SK-N-SH (cell line): ENCODE measurements at regions not wholly inside any gene's neighbourhood (a gene's known extent, or its start where the extent isn't known, plus 50 kb on each side); places are given as distances from the start of the nearest gene placed in this dataset.

ENCODE experiments used
- CTCF ChIA-PET: fragments of 300-600, 350-600 bp; formaldehyde crosslinking; extraction: SDS; loops from one replicate; lab custom pipeline; 2021; lab: Yijun Ruan, JAX
- POLR2A ChIA-PET: fragments of 350-600 bp; sonication (Branson Sonifier 250); formaldehyde crosslinking; extraction: SDS; loops from one replicate; lab custom pipeline; 2020; ENCODE audit warnings: antibody characterized with exemption, inconsistent platforms; lab: Yijun Ruan, JAX
- DNase-seq: peaks from one replicate; pipeline ENCODE4 v3.0.0; 2012
- H2AFZ ChIP-seq: fragments of 200-600 bp; sonication (generic); 2 replicates; pipeline ENCODE4 v1.8.1; 2016; ENCODE audit warnings: antibody characterized with exemption, mild to moderate bottlenecking, low read depth
- H3F3A ChIP-seq: fragments of 200-600 bp; sonication (generic); replicated peaks from 2 replicates; pipeline ENCODE3; 2016; ENCODE audit warnings: antibody characterized with exemption, mild to moderate bottlenecking; ENCODE audit not compliant: insufficient read depth
- H3K27ac ChIP-seq, 2 experiments: fragments of 200-500 bp in 1 of 2; fragments of 200-600 bp in 1 of 2; sonication (Bioruptor generic) in 1 of 2; sonication (generic), shearing (Covaris generic) in 1 of 2; 2 replicates each; pipeline versions ENCODE4 v1.5.1 to v1.6.1; 2014 to 2016; ENCODE audit warnings: low read depth in 2 of 2, inconsistent platforms in 1 of 2, low read length in 1 of 2, mild to moderate bottlenecking in 1 of 2, mixed read lengths in 1 of 2
- H3K27me3 ChIP-seq: fragments of 200-600 bp; sonication (generic), shearing (Covaris generic); 2 replicates; pipeline ENCODE4 v1.6.1; 2016; ENCODE audit warnings: mixed run types; ENCODE audit not compliant: insufficient read depth
- H3K36me3 ChIP-seq, 2 experiments: fragments of 200-500 bp in 1 of 2; fragments of 200-600 bp in 1 of 2; sonication (Bioruptor generic) in 1 of 2; sonication (generic) in 1 of 2; replicated peaks in 1 of 2; 2 replicates each; pipeline versions ENCODE3 to v1.5.1; 2014 to 2016; ENCODE audit warnings: low read length in 1 of 2, mild to moderate bottlenecking in 1 of 2; ENCODE audit not compliant: insufficient read depth in 2 of 2, control insufficient read depth in 1 of 2
- H3K4me1 ChIP-seq, 2 experiments: fragments of 200-500 bp in 1 of 2; fragments of 200-600 bp in 1 of 2; sonication (Bioruptor generic) in 1 of 2; sonication (generic), shearing (Covaris generic) in 1 of 2; 2 replicates each; pipeline versions ENCODE4 v1.5.1 to v1.6.1; 2014 to 2016; ENCODE audit warnings: low read depth in 1 of 2, low read length in 1 of 2, mixed run types in 1 of 2; ENCODE audit not compliant: insufficient read depth in 2 of 2, control insufficient read depth in 1 of 2
- H3K4me2 ChIP-seq: fragments of 200-600 bp; sonication (generic), shearing (Covaris generic); 2 replicates; pipeline ENCODE4 v1.6.1; 2017; ENCODE audit warnings: mixed run types
- H3K4me3 ChIP-seq, 2 experiments: fragments of 200-500 bp in 1 of 2; fragments of 200-600 bp in 1 of 2; sonication (Bioruptor generic) in 1 of 2; sonication (generic), shearing (Covaris generic) in 1 of 2; 2 replicates each; pipeline versions ENCODE4 v1.5.1 to v1.8.1; 2014 to 2016; ENCODE audit warnings: low read depth in 2 of 2, inconsistent platforms in 1 of 2, low read length in 1 of 2, mild to moderate bottlenecking in 1 of 2, mixed read lengths in 1 of 2, moderate library complexity in 1 of 2
- H3K79me2 ChIP-seq: fragments of 200-600 bp; sonication (generic); 2 replicates; pipeline ENCODE4 v1.8.1; 2017; ENCODE audit warnings: mild to moderate bottlenecking; ENCODE audit not compliant: insufficient read depth
- H3K9ac ChIP-seq: fragments of 200-600 bp; sonication (generic); 2 replicates; pipeline ENCODE4 v1.6.1; 2017; ENCODE audit warnings: mixed run types
- H3K9me2 ChIP-seq: fragments of 200-600 bp; sonication (generic); 2 replicates; pipeline ENCODE4 v1.6.1; 2017; ENCODE audit warnings: mixed run types
- H3K9me3 ChIP-seq: fragments of 200-600 bp; sonication (generic); 2 replicates; pipeline ENCODE4 v1.6.1; 2017; ENCODE audit warnings: mixed run types, mild to moderate bottlenecking, moderate library complexity
- H4K20me1 ChIP-seq: fragments of 200-600 bp; sonication (generic); 2 replicates; pipeline ENCODE4 v1.6.1; 2017; ENCODE audit warnings: mild to moderate bottlenecking, mixed run types; ENCODE audit not compliant: insufficient read depth
- CHD2 ChIP-seq: fragments of 150-350 bp; IDR thresholded peaks from 2 replicates; pipeline ENCODE4 v1.6.1; 2018; ENCODE audit warnings: low read length; ENCODE audit not compliant: partially characterized antibody
- EP300 ChIP-seq, 2 experiments: IDR thresholded peaks; 2 replicates each; pipeline versions ENCODE4 v1.4.0 to v1.6.1; 2012; ENCODE audit warnings: borderline replicate concordance in 1 of 2, low read depth in 1 of 2, low read length in 1 of 2
- EZH2phosphoT487 ChIP-seq: fragments of 200-600 bp; sonication (generic); IDR thresholded peaks from 2 replicates; pipeline ENCODE4 v1.6.1; 2017; ENCODE audit warnings: low read depth, mixed run types, mild to moderate bottlenecking, antibody characterized with exemption, moderate library complexity, borderline replicate concordance
- FOSL2 ChIP-seq: IDR thresholded peaks from 2 replicates; pipeline ENCODE4 v1.4.0; 2012; ENCODE audit warnings: low read depth, mild to moderate bottlenecking, moderate library complexity, borderline replicate concordance
- FOXM1 ChIP-seq: IDR thresholded peaks from 2 replicates; pipeline ENCODE4 v1.4.0; 2012; ENCODE audit warnings: low read depth, mild to moderate bottlenecking
- GABPA ChIP-seq: IDR thresholded peaks from 2 replicates; pipeline ENCODE4 v1.4.0; 2012; ENCODE audit warnings: low read depth, mild to moderate bottlenecking
- IRF3 ChIP-seq: fragments of 150-350 bp; IDR thresholded peaks from 2 replicates; pipeline ENCODE4 v1.6.1; 2016; ENCODE audit warnings: mild to moderate bottlenecking, low read depth, low read length
- JUND ChIP-seq: IDR thresholded peaks from 2 replicates; pipeline ENCODE4 v1.4.0; 2012
- MAX ChIP-seq: IDR thresholded peaks from 2 replicates; pipeline ENCODE4 v1.4.0; 2012; ENCODE audit warnings: low read depth
- MEF2A ChIP-seq: IDR thresholded peaks from 2 replicates; pipeline ENCODE4 v1.4.0; 2012; ENCODE audit warnings: low read depth, borderline replicate concordance
- MXI1 ChIP-seq: IDR thresholded peaks from 2 replicates; pipeline ENCODE4 v1.6.1; 2012; ENCODE audit warnings: mild to moderate bottlenecking, low read depth, low read length, improper control_type of control experiment
- PBX3 ChIP-seq: IDR thresholded peaks from 2 replicates; pipeline ENCODE4; 2012
- POLR2AphosphoS5 ChIP-seq: IDR thresholded peaks from 2 replicates; pipeline ENCODE4 v1.6.1; 2012; ENCODE audit warnings: low read depth, low read length
- RAD21 ChIP-seq: IDR thresholded peaks from 2 replicates; pipeline ENCODE4 v1.6.1; 2012; ENCODE audit warnings: mild to moderate bottlenecking, low read length
- RCOR1 ChIP-seq: fragments of 150-350 bp; IDR thresholded peaks from 2 replicates; pipeline ENCODE4 v1.6.1; 2017; ENCODE audit warnings: antibody characterized with exemption, low read length
- RFX5 ChIP-seq: IDR thresholded peaks from 2 replicates; pipeline ENCODE4 v1.6.1; 2012; ENCODE audit warnings: mild to moderate bottlenecking, improper control_type of control experiment, low read length
- RXRA ChIP-seq: IDR thresholded peaks from 2 replicates; pipeline ENCODE4 v1.4.0; 2012; ENCODE audit warnings: low read depth, mild to moderate bottlenecking, borderline replicate concordance
- SIN3A ChIP-seq: IDR thresholded peaks from 2 replicates; pipeline ENCODE4 v1.6.1; 2012; ENCODE audit warnings: low read depth, mild to moderate bottlenecking, low read length, moderate library complexity, borderline replicate concordance
- TAF1 ChIP-seq: IDR thresholded peaks from 2 replicates; pipeline ENCODE4 v1.6.1; 2012; ENCODE audit warnings: low read depth, mild to moderate bottlenecking, low read length, moderate library complexity, borderline replicate concordance
- TCF12 ChIP-seq: IDR thresholded peaks from 2 replicates; pipeline ENCODE4 v1.4.0; 2012
- TEAD4 ChIP-seq: IDR thresholded peaks from 2 replicates; pipeline ENCODE4 v1.4.0; 2012; ENCODE audit warnings: mild to moderate bottlenecking, borderline replicate concordance; ENCODE audit not compliant: insufficient read depth
- USF1 ChIP-seq: IDR thresholded peaks from 2 replicates; pipeline ENCODE4 v1.4.0; 2012; ENCODE audit warnings: low read depth, borderline replicate concordance
- YY1 ChIP-seq: IDR thresholded peaks from 2 replicates; pipeline ENCODE4 v1.4.0; 2012; ENCODE audit warnings: low read depth, mild to moderate bottlenecking
- WGBS: methylation state at CpG from one replicate; pipeline ENCODE4 v1.1.6; 2017; ENCODE audit warnings: low lambda C conversion rate; 5-methylcytosine and 5-hydroxymethylcytosine counted together

GRCh38 chr6:90913266-90913960 lies 326.5 kb upstream of the MAP3K7 start:
- no peak overlapping the region for H3K4me2 ChIP-seq
- no peaks in the 10 kb centered on the region for H3K9me3 ChIP-seq
- ChIA-PET POLR2A (no interaction called here), CTCF (interaction anchor here (0.6 to 0.9 kb wide), 2 partner anchors 13 to 18 kb away, joined by 3 read pairs; no protein-coding TSS in a partner anchor)
- DNase-seq = no peak
- WGBS = 14% methylated on average over 2 of the region's 2 CpGs
- H3K9ac ChIP-seq = no peak overlapping the region
- no peak overlapping the region for H2AFZ ChIP-seq
- no peaks in the 10 kb centered on the region for H3K4me1 ChIP-seq
- H4K20me1 ChIP-seq = no peaks in the 10 kb centered on the region
- H3K27me3 ChIP-seq = no peaks in the 10 kb centered on the region
- no peak for TF ChIP-seq RFX5
- no peak for TF ChIP-seq PBX3
- TF ChIP-seq EZH2phosphoT487 = no peak
- no peak for TF ChIP-seq SIN3A
- TF ChIP-seq YY1 = no peak
- no peak for TF ChIP-seq MEF2A
- TF ChIP-seq CHD2 = no peak
- no peak for TF ChIP-seq TEAD4
- TF ChIP-seq RXRA = no peak
- H3K27ac ChIP-seq = no peak overlapping the region
- no peak overlapping the region for H3K4me3 ChIP-seq
- H3F3A ChIP-seq = no peaks in the 10 kb centered on the region
- H3K9me2 ChIP-seq = no peaks in the 10 kb centered on the region
- no peaks in the 10 kb centered on the region for H3K36me3 ChIP-seq
- no peaks in the 10 kb centered on the region for H3K79me2 ChIP-seq

GRCh38 chr6:90911642-90912041 lies 324.8 kb upstream of the MAP3K7 start:
- H3K27ac ChIP-seq = no peak overlapping the region
- H4K20me1 ChIP-seq = no peaks in the 10 kb centered on the region
- H3K27me3 ChIP-seq = no peaks in the 10 kb centered on the region
- WGBS = 16% methylated on average over 1 of the region's 1 CpG
- ChIA-PET CTCF (interaction anchor here (1.0 to 1.9 kb wide), 2 partner anchors 11 to 29 kb away, joined by 3 to 5 read pairs; no protein-coding TSS in a partner anchor), POLR2A (no interaction called here)
- TF ChIP-seq SIN3A (no peak), EZH2phosphoT487 (no peak), FOXM1 (no peak), IRF3 (no peak), TEAD4 (no peak), PBX3 (no peak), CHD2 (no peak), GABPA (no peak), MAX (no peak), JUND (no peak), TCF12 (no peak), POLR2AphosphoS5 (no peak), RCOR1 (no peak), FOSL2 (no peak), EP300 (IDR thresholded peaks at IDR 0.05; ENCODE audit: borderline replicate concordance in 1 of 2, low read depth in 1 of 2, low read length in 1 of 2) (no peak), MXI1 (no peak), RXRA (no peak), USF1 (no peak), TAF1 (no peak), RAD21 (no peak)
- H3K9me2 ChIP-seq = no peaks in the 10 kb centered on the region
- no peak overlapping the region for H2AFZ ChIP-seq
- no peak for DNase-seq
- H3K4me3 ChIP-seq = no peak overlapping the region
- H3K4me2 ChIP-seq = no peak overlapping the region
- no peaks in the 10 kb centered on the region for H3F3A ChIP-seq
- no peaks in the 10 kb centered on the region for H3K36me3 ChIP-seq
- no peaks in the 10 kb centered on the region for H3K9me3 ChIP-seq
- no peaks in the 10 kb centered on the region for H3K4me1 ChIP-seq
- H3K9ac ChIP-seq = no peak overlapping the region
- H3K79me2 ChIP-seq = no peaks in the 10 kb centered on the region
